Activated CD8-positive, alpha-beta memory T cell treated with anti-CD3 and anti-CD28 coated beads for 4 hours (primary cell): ENCODE measurements at regions not wholly inside any gene's neighbourhood (a gene's known extent, or its start where the extent isn't known, plus 50 kb on each side); places are given as distances from the start of the nearest gene placed in this dataset.
"Not testable (repeated sequence)": the region's sequence is repeated elsewhere in the genome, so short reads cannot be mapped to it uniquely, and the experiment has no call there.

Experiments
- DNase-seq, 2 donors: peaks; one replicate each; pipeline ENCODE4 v3.0.0-alpha.2; 2020; ENCODE audit warnings: low read depth in 2 of 2

- not testable (repeated sequence) for DNase-seq
Measured at GRCh38 chr15:54749461-54749860, 447.3 kb downstream of the RSL24D1 start.

DNA sequence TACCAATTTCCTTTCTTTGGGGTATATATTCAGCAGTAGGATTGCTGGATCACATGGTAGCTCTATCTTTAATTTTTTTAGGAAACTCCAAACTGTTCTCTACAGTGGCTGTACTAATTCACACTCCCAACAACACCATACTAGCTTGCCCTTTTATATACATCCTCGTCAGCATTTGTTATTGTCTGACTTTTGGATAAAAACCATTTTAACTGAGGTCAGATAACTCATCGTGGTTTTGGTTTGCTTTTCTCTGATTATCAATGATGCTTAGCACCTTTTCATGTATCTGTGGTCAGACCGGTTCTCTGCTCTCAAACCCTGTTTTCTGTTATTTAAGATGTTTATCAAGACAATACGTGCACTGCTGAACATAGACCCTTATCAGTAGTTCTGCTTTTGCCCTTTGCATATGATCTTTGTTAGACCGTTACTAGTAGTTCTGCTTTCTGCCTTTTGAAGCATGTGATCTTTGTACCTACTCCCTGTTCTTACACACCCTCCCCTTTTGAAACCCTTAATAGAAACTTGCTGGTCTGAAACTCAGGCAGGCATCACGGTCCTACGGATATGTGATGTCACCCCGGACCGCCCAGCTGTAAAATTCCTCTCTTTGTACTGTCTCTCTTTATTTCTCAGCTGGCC is 474.3 kb downstream of the RSL24D1 start:
- no peak for DNase-seq

DNA sequence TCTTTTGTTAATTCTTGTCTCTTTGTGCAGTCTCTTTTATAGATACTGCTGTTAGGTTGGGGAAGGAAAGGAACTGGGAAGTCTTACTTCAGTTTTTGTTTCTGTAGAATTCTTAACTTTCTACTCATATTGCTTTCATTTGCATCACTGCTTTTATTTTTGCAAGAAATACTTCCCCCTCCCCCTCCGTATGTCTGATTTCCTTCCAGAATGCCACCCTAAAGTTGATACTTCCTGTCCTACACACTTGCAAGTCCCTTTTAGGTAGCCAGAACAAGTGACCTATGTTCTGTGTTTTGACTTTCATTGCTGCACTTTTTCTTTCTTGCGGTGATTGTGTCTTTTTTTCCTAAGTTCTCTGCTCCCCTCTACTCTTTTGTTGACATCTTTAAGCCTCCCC is 477.4 kb downstream of the RSL24D1 start:
- no peak for DNase-seq

DNA sequence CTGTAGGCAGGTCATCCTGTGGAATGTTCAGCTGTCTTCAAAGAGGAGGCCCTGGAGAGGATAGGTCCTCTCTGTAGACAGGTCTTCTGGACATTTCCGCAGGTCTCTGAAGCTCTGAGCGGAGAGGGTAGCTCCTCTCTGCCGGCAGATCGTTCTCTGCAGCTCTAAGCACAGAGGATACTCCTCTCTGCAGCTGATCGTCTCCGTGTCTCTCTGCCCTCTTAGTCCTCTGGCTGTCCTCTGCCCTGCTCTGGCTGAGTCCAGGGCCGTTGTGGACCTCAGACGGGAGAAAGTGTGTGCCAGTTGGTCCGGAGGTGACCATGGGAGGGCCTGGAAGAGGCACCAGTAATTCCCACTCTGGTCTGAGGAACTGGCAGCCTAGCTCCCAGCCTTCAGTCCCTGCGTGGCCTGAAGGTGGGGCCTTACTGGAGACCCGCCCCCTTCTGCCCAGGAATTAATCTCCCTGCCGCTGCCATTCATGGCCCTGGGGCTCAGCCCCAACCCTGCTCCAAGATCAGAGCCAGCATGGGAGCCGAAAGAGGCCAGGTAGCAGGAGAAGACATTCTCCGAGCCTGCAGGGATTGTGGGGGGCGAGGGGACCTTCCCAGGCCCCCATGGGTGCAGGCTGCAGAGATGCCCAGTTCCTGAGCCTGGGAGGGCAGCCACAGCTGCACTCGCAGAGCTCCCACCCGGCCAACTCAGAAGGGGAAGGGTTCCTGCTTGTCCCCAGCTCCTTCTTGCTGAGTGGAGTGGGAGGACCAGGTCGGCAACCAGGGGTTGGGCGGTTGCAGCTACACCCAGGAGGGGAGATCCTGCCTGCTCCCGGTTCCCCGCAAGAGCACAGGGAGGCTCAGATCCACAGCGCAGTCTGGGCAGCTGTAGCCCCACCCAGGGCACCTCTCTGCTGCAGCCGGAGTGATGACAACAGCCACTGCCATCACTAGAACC is 488.7 kb downstream of the RSL24D1 start:
- DNase-seq = no peak

- DNase-seq = no peak
Measured at GRCh38 chr15:54687628-54688027, 509.1 kb downstream of the RSL24D1 start.
